ENCODE measurements at regions not wholly inside any gene's neighbourhood (a gene's known extent, or its start where the extent isn't known, plus 50 kb on each side); places are given as distances from the start of the nearest gene placed in this dataset.

GRCh38 chr9:105928416-105928815 lies 234.1 kb downstream of the TMEM38B start:
- DNase-seq, result peak; percentile 3

GRCh38 chr9:105930011-105930627 lies 235.8 kb downstream of the TMEM38B start:
- peak; percentile 49 for DNase-seq

GRCh38 chr9:105932276-105932675 lies 237.9 kb downstream of the TMEM38B start:
- DNase-seq, result no peak

- no peak for DNase-seq
Observed at GRCh38 chr9:105950448-105950847, 256.1 kb downstream of the TMEM38B start.

- DNase-seq, result no peak
Observed at GRCh38 chr9:105950894-105951293, 256.6 kb downstream of the TMEM38B start.

GRCh38 chr9:105954517-105954916 lies 260.2 kb downstream of the TMEM38B start:
- DNase-seq, result no peak

DNA sequence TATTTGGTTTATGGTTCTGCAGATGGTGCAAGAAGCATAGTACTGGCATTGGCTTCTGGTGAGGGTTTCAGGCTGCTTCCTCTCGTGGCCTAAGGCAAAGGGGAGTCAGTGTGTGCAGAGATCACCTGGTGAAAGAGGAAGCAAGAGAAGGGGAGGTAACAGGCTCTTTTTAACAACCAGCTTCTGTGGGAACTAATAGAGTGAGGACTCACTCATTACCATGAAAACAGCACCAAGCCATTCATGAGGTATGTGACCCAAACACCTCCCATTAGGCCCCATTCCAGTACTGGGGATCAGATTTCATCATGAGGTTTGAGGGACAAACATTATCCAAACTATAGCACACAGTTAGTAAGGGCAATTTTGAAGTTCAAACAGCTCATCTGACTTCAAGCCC lies 263.5 kb downstream of the TMEM38B start:
- no peak for DNase-seq

DNA sequence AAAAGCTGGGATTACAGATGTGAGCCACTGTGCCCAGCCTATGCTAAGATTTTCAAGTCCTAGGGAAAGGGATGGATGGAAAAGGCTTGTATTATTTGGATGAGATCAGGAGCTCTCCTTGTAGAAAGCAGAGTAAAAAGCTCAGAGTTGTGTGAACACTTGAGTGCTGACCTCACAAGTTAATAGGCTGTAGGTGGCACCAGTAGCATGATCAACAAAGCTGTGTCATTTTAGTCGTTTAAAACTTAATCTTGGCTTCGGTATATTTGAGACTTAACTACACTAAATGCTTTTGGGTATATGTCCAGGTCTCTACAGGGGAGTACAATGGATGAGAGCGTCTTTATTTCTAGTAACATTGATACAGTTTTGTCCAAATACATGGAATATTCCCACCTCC lies 264.2 kb downstream of the TMEM38B start:
- DNase-seq, result no peak

DNA sequence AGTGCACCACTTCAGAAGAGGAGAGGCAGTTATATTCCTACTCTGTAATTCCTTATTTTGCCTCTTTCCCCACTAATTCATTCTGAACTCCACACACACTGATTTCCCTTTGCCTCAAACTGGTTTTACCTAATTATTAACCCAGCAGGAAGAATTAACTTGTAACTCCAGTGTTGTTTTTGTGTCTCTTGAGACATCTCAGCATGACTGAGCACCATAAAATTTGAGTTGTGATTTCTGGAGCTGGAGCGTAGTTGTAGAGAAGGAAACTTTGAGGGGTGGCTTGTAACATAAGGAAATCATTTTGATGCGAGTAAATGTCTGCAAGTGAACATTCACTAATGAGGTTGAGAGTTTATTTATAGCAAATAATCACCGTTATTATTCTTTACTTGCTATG lies 265.2 kb downstream of the TMEM38B start:
- DNase-seq, result no peak

GRCh38 chr9:105963343-105964099 lies 269.2 kb downstream of the TMEM38B start:
- DNase-seq, result no peak

DNA sequence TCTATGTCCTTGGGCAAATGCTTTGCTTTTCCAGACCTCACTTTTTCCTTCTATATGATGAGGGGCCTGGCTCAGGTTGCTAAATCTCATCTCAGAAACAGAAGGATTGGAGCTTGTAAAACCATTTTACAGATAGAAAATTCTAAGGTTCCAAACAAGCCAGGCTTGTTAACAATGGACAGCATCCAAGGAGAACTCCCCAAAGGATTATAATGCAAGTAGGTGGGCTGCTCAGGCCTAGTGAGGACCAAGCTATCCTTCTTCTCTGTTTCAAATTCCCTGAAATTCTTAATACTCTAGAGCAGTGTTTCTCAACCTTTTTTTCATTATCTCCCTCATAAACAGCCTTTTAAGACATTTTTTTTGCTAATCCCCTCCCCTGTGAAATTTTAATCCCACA lies 269.8 kb downstream of the TMEM38B start:
- no peak for DNase-seq

GRCh38 chr9:105966834-105967233 lies 272.5 kb downstream of the TMEM38B start:
- DNase-seq, result no peak

DNA sequence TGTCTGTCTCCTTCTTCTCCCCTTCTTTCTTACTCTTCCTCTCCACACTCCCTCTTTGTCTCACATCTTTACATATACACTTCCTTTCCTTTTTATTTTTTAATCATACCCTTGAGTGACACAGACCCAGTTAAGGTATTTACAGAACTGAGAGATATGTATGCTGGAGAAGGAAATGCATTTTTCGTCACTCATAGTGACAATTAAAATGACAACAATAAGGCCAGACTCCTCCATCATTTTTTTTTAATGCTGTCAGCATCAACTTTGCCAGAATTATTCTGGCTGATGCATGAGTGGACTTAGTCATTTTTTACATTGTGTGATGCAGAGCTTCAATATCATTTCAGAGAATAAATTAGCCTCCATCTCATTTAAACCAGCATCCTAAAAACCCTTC lies 272.9 kb downstream of the TMEM38B start:
- no peak for DNase-seq

GRCh38 chr9:105967797-105968196 lies 273.5 kb downstream of the TMEM38B start:
- peak; percentile 36 for DNase-seq

DNA sequence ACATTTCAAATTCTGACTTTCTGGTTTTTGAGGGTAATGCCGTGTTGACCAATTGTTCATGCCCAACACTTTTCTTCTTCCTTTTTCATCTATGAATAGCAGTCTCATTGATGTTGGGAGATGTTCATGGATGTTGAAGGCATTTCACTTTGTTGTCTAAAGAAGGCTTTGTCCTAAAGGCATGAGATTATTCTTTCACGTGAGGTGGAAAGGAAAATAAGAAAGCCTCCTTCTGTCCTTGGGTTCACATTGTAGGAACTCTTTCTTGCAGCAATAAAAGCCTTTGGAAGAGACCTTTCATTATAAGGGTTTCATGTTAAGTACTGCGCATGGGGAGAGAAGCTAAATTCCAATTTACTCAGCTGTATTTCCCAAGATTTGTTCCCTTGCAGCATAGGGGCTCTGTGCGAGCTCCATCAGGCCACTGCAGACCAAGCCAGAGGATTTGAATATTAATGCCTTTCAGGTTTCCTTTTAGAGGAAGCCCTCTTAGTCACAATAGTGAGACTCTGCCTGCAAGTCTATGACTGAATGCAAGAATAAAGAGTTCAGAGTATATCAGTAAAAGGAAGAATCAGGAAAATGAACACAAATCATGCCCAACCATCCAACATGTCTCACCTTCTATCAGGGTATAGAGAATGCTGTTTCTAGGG lies 274.6 kb downstream of the TMEM38B start:
- DNase-seq, result no peak

DNA sequence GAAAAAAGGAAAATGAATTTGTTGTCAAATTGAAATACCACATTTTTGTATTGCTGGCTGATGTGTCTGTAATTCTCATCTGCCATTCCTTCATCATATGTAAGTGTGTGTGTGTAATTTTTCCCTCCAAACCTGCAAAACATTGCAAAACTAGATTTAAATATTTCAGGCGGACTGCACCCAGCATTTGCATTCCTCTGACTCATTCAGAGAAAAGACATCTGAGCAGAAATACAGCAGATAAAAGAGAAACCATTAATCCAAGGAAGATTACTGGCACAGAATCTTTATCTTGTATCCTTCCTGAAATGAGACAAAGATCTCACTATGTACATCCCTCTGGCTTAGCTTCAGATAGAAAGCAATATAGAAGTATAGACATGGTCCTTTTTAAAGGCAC lies 275.3 kb downstream of the TMEM38B start:
- DNase-seq, result no peak

DNA sequence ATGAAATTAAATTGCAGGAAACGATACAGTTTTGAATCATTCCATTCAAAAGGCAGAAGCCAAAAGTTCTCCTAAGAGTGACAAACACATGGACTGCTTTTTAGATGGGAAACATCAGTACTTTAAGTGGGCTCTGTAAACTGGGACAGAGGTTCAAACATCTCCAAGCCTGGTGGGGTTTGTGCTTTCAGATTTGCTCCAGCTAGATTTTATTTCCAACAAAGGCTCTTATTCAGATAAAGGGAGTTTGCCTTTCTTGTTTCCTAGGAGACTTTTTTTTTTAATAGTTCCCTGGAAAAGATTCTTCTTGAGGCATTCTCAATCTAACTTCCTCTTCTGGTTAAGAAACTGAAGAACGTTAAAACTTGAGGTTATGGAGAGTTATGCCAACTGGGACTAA lies 277.6 kb downstream of the TMEM38B start:
- no peak for DNase-seq

- peak; percentile 90 for DNase-seq
Observed at GRCh38 chr9:105972466-105973204, 278.3 kb downstream of the TMEM38B start.

DNA sequence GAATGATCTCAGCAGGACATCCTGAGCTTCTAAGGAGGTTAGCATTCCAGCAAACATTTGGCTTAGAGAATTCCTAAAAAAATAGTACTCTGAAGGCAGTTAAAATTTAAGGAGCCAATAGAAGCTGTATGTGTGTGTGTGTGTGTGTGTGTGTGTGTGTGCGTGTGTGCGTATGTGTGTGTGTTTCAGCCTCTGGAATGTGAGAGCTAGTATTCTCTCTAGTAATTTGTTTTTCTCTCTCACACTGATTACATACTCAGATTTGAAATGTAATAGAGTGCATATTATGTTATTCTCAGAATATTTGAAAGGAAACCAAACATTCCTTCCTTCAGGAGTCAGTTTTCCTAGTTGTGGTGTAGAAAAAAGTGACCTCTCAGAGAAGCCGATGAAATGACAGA lies 279.6 kb downstream of the TMEM38B start:
- no peak for DNase-seq

GRCh38 chr9:105975886-105976645 lies 281.7 kb downstream of the TMEM38B start:
- no peak for DNase-seq

DNA sequence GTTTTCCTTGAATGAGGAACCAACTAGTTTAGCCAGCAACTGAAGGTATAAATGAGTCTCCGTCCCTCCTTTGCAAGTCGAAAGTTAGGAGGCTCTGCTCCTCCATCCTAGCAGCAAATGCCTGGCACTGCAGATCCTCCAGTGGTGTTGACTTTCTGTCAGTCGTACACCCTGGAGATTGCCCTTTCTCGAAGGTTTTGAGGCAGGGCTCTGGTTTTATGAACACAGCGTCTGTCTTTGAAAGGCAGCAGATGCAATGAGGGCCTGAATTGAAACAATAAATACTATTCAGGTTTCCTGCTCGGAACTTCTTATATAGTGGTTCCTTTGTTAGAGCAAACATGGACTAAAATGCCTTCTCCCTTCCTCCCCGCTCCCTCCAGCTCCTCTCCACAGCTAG lies 284.0 kb downstream of the TMEM38B start:
- no peak for DNase-seq

GRCh38 chr9:105978826-105979225 lies 284.5 kb downstream of the TMEM38B start:
- DNase-seq, result no peak

GRCh38 chr9:105979290-105979689 lies 284.9 kb downstream of the TMEM38B start:
- no peak for DNase-seq
